ENCODE measurements at regions not wholly inside any gene's neighbourhood (a gene's known extent, or its start where the extent isn't known, plus 50 kb on each side); places are given as distances from the start of the nearest gene placed in this dataset.

- TF ChIP-seq, protein P1, sequence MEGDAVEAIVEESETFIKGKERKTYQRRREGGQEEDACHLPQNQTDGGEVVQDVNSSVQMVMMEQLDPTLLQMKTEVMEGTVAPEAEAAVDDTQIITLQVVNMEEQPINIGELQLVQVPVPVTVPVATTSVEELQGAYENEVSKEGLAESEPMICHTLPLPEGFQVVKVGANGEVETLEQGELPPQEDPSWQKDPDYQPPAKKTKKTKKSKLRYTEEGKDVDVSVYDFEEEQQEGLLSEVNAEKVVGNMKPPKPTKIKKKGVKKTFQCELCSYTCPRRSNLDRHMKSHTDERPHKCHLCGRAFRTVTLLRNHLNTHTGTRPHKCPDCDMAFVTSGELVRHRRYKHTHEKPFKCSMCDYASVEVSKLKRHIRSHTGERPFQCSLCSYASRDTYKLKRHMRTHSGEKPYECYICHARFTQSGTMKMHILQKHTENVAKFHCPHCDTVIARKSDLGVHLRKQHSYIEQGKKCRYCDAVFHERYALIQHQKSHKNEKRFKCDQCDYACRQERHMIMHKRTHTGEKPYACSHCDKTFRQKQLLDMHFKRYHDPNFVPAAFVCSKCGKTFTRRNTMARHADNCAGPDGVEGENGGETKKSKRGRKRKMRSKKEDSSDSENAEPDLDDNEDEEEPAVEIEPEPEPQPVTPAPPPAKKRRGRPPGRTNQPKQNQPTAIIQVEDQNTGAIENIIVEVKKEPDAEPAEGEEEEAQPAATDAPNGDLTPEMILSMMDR (IDR thresholded peaks at IDR 0.05), result no peak
- TF ChIP-seq POLR2A (IDR thresholded peaks at IDR 0.05), result no peak
Observed at GRCh38 chr10:108567899-108568752, 1355.2 kb downstream of the XPNPEP1 start.

Measured in ovary (tissue), 3 donors.